SU-DHL-6 (cell line): ENCODE measurements at regions not wholly inside any gene's neighbourhood (a gene's known extent, or its start where the extent isn't known, plus 50 kb on each side); places are given as distances from the start of the nearest gene placed in this dataset.

Experiments used
- EZH2phosphoT487 ChIP-seq: fragments of 200-600 bp; sonication (generic), shearing (Covaris generic); conservative IDR thresholded peaks from 2 replicates; pipeline ENCODE4 v1.6.1; 2018; ENCODE audit warnings: mild to moderate bottlenecking, antibody characterized with exemption, low read length, moderate library complexity, mixed read lengths
- TF ChIP-seq, protein P1 (sequence below): fragments of 200-600 bp; sonication (generic); IDR thresholded peaks from one replicate; pipeline ENCODE4 v1.5.1; 2017; ENCODE audit warnings: antibody characterized with exemption, mild to moderate bottlenecking, low read length, moderate library complexity; ENCODE audit not compliant: insufficient read depth, poor library complexity, severe bottlenecking

DNA sequence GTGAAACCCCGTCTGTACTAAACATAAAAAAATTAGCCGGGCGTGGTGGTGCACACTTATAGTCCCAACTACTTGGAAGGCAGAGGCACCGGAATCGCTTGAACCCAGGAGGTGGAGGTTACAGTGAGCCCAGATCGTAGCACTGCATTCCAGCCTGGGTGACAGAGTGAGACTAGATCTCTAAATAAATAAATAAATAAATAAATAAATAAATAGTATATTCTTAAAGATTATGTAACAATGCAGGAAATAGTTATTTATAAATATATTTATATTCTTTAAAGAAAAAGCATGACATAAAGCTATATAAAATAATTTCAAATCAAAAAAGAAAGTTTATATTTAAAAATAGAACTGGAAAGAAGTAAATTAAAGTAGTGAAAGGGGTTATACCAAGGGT lies 76.4 kb downstream of the MBL2 start:
- TF ChIP-seq, protein P1, sequence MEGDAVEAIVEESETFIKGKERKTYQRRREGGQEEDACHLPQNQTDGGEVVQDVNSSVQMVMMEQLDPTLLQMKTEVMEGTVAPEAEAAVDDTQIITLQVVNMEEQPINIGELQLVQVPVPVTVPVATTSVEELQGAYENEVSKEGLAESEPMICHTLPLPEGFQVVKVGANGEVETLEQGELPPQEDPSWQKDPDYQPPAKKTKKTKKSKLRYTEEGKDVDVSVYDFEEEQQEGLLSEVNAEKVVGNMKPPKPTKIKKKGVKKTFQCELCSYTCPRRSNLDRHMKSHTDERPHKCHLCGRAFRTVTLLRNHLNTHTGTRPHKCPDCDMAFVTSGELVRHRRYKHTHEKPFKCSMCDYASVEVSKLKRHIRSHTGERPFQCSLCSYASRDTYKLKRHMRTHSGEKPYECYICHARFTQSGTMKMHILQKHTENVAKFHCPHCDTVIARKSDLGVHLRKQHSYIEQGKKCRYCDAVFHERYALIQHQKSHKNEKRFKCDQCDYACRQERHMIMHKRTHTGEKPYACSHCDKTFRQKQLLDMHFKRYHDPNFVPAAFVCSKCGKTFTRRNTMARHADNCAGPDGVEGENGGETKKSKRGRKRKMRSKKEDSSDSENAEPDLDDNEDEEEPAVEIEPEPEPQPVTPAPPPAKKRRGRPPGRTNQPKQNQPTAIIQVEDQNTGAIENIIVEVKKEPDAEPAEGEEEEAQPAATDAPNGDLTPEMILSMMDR, result no peak
- no peak for TF ChIP-seq EZH2phosphoT487
